Posterior cingulate gyrus (tissue), 11 donors: ENCODE measurements at regions not wholly inside any gene's neighbourhood (a gene's known extent, or its start where the extent isn't known, plus 50 kb on each side); places are given as distances from the start of the nearest gene placed in this dataset.

Experiments used
- DNase-seq, 10 donors: peaks; one replicate each; pipeline versions ENCODE4 v3.0.0 to v3.0.0-alpha.2; 2020 to 2021; ENCODE audit warnings: mixed read lengths in 3 of 10
- intact Hi-C: fragments of 100-400 bp; cut with DNase I; formaldehyde crosslinking; loops from one replicate; pipeline ENCODE4 v1.15.1; 2023

DNA sequence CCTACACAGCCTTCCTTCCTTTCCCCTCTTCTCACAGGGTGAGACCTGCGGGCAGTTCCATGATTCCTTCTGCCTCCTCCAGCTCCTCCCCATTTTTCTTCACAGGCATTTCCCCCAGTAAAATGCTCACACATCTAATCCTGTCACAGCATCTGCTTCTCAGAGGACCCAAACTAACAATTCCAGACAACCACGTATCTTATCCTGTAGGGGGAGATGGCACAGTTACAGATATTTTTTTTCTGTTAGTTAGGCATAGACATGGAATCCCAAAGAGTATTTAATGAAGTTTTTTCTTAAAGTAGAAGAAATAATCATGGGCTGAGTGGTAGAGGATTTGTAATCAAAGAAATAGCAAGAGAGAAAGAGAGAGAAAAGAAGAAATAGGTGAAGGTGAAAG, 373.1 kb upstream of the ADAMTS9 start:
- no peak for DNase-seq
- intact Hi-C loops, result no loop called here

DNA sequence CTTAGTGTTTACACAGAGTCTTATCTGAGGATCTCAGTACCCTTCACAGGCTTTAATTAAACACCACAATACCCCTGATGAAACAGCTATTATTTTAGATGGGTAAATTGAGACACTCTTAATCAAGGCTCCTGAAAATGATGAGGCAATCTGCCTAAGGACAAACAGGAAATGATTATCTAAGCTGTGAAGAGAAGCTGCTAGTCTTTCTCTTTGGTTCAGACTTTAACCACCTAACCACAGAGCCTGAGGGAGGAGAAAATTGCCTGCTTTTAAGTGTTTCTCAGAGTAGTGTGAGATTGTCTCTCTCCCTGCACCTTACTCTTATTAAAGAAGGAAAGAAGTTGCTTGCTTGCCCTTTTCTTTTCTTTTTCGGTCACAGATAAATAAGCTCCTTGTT, 364.3 kb upstream of the ADAMTS9 start:
- DNase-seq, result no peak
- intact Hi-C loops, result no loop called here

DNA sequence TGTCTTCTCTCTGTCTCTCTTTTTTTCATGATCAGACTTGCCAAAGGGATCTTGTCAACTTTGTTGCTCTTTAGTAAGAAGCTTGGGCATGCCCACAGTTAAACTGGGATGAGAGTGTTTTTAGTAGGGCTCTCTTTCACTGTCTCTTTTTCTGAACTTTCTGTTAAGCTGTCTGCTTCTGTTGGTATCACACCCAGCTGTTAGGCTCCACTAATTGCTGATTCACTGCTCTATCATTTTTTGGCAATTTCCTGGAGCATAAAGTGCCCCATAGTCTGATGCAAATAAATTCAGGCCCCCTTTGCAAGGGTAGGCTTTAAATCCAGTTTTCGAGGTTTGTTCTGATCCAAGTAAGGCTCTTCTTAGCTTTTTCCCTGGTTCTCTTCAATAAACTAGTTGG, 360.4 kb upstream of the ADAMTS9 start:
- intact Hi-C loops, result no loop called here

DNA sequence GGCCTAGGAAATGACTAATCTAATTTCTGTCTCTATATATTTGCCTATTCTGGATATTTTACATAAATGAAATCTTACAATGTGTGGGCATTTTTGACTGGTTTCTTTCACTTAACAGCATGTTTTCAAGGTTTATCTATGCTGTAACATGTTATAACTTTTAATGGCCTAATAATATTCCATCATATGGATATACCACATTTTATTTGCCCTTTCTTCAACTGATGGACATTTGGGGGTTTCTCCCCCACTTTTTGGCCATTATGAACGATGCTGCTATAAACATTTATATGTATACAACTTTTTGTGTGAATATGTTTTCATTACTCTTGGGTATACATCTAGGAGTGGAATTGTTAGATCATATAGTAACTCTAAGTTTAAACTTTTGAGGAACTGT, 357.3 kb upstream of the ADAMTS9 start:
- no peak for DNase-seq
- intact Hi-C loops, result no loop called here

More for the DNA sequence above, 360.4 kb upstream of the ADAMTS9 start:
- no peak for DNase-seq

DNA sequence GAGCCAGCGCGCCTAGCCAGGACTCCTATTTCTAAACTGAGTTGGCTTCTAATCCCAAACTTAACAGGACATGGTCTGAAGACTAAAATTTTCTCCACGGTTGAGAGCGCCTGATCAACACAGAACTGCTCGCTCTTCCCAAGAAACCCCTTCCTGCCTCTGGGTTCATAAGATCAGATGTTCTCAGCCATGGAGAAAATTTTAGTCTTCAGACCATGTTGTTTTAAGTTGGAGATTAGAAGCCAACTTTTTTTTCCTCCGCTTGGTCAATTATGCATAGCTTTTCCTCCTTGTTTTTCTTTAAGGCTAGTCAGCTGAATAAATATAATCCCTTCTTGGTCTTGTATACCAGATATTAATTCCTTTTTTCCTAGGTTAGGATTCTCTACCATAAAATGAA, 356.6 kb upstream of the ADAMTS9 start:
- DNase-seq, result no peak
- intact Hi-C loops, result no loop called here

DNA sequence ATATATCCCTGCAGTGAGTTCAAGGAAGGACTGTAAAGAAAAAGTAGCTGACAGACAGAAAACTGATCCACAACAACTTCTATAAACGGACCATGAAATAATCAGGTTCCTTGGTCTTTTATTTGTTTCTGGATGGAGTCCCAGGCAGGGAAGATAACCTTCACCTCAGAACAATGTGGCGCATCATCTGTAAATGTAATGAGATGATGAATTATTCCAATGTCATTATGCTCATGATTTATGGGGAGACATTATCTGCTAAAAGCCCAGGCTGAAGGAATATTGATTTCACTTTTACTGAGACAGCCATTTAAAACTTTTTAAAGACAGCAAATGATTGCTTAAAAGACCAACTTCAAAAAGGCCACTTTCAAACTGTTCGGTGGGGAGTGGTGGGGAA, 354.9 kb upstream of the ADAMTS9 start:
- intact Hi-C loops, result no loop called here
- no peak for DNase-seq

DNA sequence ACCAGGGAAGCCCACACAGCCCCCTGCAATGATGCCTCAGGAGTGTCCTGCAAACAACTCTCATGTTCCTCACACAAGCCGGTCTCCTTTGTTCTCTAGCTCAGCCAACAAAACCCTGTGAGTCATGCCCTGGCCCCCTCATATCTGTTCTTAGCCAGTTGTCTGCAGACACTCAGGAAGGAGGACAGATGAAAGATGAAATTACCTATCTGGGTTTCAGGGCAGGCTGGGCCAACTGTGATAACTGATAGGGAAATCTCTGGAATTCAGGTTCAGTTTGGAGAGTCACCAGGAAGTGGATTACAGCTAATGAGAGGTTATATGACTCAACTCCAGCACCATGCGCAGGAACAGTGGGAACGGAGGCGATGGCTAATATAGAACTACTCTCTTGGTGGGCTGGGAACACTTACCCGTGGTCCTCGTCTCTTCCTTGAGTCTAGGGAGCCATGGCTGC, 352.0 kb upstream of the ADAMTS9 start:
- DNase-seq, result no peak
- intact Hi-C loops, result no loop called here

DNA sequence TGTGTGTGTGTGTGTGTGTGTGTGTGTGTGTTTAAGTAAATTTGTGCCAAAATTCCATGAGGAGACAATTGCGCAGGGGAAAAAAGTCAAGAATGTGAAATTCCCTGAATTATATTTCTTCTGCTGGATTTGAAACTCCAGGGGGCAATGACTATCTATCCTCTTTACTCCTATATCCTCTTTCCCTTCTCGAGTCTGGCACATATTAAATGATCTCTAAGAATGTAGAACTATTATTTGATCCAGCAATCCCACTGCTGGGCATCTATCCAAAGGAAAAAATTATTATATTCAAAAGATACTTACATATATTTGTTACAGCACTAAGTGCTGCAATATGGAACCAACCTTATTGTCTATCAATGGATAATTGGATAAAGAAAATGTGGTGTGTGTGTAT, 350.1 kb upstream of the ADAMTS9 start:
- intact Hi-C loops, result no loop called here
- DNase-seq, result no peak

DNA sequence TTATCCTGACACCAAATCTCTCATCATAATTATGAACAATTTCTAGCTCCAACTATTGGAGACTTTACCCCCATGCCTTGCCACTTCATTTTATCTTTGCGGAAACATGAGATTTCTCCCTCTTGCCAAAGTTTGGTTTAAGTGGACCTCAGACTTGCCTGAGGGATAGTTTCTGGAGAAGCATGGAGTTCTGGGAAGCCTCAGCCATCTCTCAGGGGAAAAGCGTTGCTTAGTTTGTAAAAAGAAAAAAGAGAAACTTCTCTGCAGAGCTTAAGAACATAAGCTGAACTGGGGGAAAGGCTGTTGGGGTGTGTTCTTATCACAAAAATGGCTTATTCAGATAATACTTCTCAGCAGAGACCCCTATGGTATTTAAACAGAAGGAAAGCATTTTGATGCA, 347.4 kb upstream of the ADAMTS9 start:
- intact Hi-C loops, result no loop called here
- DNase-seq, result no peak

DNA sequence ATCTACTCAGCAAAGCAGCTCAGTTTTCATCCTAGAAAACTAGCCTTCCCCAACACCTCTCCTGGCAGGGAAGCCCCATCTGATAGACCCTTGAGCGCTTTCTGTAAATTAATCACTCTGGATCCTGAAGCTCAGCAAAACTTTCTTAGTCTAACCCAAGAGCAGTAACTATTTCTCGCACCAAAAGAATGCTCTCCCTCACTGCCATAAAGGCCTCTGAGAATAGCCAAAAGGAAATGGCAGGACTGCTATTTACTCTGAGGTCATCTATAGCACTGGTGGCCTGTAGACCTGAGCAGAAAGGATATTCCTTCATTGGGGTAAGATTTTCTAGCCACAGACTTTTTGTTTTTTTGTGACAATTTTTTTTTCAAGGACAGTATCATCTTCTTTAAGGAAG, 345.8 kb upstream of the ADAMTS9 start:
- intact Hi-C loops, result no loop called here
- no peak for DNase-seq

DNA sequence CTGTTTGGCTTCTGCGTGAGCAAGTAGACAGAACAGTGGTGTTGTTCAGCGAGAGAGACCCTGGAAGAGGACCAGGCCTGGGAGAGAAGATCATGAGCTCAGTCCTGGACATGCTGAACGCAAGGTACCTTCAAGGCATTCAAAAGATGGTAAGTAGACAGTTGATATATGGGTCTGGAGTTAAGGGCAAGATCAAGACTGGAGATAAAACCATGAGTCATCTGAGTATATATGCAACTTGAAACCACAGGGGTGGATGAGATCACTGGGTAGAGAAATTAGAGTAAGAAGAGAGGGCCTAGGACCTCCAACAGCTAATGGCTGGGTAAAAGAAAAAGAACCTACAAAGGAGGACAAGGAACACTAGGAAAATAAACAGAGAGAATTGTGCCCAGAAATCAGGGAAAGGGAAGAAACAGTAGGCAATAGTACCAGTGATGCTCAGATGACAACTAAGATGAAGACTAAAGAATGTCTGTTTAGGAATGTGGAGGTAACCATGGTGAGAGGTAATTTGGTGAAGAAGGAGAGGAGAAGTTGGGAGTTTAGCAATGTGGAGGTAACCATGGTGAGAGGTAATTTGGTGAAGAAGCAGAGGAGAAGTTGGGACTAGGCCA, 343.2 kb upstream of the ADAMTS9 start:
- intact Hi-C loops, result no loop called here
- DNase-seq, result no peak

DNA sequence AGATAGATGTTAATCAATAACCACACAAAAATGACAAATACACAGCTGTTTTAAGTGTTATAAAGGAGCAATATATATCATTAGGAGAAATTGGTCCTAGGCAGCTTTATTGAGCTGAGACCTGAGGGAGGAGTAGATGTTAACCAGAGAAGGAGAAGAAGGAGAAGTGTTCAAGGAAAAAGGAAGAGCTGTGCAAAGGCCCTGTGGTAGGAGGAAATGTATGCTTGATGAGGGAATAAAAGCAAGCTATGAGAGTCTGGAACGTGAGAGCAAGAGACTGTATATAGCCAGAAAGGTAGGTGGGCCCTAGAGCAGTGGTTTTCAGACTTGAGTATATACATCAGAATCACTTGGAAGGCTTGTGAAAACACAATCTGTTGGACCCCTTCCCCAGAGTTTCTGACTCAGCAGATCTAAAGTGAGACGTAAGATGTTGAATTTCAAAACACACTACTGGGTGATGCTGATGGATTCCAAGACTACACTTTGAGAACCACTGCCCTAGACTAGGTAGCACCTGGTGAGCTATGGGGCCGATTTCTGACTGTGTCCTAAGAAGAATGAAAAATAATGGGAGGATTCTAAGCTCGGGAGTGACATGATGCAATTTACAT, 342.3 kb upstream of the ADAMTS9 start:
- intact Hi-C loops, result no loop called here
- DNase-seq, result no peak

DNA sequence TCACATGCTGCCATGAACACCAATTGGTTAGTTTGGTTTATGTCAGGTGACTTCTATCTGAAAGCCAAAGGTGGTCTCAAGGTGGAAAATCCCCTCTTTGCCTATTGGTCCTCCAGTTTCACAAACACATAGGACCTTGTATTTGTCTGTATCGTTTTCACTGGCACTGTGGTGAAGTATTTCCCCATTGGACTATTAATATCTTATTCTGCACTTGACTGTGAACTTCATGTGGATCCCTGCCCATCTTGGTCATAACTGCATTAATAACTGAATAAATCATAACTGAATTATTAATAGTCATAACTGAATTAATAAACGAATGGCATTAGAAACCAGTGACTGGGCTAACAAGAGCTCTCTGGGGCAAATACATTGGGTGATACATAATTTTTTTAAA, 341.3 kb upstream of the ADAMTS9 start:
- intact Hi-C loops, result no loop called here
- DNase-seq, result no peak

DNA sequence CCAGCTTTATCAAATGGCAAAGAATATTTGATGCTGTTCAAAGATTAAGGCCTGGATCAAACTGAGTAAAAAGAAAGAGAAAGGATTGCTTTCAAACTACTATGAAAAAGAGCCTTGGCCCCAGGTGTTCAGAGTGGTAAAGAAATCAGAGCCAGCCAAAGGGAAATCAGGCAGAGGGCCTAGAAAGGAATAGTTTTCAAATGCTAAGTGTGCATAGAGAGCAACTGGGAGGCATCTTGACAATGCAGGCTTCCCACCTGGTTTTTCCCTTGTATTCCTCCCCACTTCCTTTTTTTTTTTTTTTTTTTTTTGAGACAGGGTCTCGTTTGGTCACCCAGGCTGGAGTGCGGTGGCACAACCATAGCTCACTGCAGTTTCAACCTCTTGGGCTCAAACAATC, 340.2 kb upstream of the ADAMTS9 start:
- intact Hi-C loops, result no loop called here
- no peak for DNase-seq

DNA sequence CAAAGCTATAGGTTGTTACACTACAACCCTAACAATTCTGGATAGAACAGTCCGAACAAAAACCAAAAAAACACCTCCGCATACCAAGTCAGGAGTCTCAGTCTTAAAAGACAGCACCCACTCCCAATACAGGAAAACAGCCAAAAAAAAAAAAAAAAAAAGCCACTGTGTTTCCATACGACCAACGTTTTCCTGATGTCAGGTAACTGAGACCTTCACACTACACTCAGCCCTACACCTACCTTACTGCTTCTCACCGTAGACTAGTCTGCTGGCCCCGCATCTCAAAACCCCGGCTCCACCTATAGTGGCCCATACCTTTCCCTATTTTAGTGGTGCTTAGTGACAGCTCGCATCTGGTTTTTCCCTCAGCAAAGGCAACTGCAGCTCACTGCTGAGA, 339.5 kb upstream of the ADAMTS9 start:
- DNase-seq, result no peak
- intact Hi-C loops, result no loop called here

DNA sequence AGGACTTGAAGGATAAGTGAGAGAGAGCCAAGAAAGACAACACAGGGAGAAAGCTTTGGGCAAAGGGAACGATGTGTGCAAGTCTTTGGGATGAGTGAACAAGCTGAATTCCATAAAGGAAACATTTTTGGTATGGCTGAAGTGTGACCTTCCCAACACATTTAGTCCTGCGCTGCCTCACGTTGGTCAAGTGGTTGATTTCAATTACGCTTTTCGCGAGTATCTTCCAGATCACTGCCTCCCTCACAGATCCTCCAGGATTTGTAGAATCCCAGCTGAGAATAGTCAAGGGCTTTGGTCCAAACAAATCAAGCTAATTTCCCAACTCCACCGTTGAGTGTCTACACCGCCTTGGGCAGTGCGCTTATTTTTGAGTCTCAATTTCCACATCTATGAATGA, 338.4 kb upstream of the ADAMTS9 start:
- DNase-seq, result no peak

DNA sequence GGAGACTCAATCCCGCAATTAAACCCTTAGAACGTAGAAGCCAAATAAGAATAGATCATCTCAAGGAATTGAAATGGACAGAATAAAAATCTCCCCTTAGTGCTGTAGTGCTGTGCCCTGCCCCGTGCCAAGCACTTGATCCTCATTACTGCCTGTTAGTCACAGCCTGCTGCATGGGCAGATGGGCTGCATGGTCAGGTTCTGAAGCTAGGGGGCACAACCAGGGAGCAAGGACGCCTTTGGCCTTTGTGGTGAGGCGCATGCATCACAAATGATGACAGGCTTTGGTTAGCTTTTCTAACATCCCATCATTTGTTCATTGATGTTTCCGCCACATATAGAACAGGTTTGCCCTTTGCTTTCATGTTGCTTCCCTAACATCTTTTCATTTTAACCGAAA, 336.3 kb upstream of the ADAMTS9 start:
- intact Hi-C loops, result no loop called here
- no peak for DNase-seq

More for the DNA sequence above, 338.4 kb upstream of the ADAMTS9 start:
- intact Hi-C loops, result no loop called here

DNA sequence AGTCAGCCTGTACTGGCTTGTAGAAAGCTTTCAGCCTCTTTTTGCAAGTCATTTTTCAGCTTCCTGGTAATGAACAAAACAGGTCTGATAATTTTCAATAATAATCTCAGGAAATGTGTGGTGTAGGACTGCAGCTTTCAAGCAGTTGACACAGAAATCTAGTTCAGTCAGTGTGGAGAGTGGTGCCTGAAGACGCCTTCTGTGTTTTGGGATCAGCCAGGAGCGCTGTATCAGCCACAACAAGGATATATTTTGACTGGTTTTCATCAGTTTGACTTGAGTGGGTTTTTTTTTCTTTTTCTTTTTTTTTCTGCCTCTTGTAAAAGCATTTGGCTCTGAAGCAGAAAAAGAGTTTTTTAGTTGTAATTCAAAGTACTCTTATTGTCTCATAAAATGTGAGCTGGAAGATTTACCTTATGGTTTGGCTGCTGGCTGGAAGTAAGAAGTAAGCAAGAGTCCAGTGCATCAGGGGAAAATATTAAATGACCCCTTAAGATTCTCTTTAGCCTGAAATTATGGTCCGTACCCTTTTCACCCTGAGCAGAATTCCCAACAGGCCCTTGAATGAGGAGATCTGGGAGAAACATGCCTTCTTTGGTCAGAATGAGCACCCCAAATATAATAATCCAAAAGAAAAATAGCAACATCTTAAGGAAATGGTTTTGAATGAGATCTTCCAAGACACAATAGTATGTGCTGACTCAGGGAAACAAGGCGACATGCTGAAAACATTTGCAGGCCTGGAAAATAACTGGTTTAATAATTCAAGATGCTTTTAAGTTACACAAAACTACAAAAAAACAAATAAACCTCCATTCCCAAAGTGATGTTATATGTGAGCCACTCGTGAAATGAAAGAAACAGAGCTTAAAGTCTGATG, 332.7 kb upstream of the ADAMTS9 start:
- DNase-seq, result no peak
- intact Hi-C loops, result no loop called here

DNA sequence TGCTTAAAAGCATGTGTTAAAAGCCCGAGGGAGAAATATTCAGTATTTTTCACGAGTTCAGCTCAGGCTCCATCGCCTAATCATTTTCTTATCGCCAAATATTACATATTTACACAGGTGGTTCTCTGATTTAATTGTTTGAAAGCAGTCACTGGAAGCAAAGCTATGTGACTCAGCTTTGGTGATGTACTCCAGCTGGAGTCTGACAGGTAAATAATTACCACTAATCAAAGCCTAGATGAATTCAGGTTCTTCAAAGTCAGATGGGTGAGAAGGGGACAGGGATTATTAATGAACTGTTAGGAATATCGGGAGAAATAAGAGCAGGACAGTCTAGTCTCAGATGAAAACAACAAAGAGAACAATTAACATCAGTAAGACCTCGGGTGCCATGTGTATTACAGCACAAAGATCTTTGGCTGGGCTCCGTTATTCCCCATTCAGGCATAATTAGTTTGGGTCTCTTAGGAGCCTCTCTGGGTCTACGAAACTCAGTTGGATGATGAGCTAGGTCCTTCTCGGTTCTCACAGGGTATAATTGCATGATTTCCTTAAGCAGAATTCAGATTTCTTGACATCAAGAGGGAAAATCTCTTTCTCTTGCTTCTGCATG, 331.7 kb upstream of the ADAMTS9 start:
- DNase-seq, result no peak
- intact Hi-C loops, result no loop called here

DNA sequence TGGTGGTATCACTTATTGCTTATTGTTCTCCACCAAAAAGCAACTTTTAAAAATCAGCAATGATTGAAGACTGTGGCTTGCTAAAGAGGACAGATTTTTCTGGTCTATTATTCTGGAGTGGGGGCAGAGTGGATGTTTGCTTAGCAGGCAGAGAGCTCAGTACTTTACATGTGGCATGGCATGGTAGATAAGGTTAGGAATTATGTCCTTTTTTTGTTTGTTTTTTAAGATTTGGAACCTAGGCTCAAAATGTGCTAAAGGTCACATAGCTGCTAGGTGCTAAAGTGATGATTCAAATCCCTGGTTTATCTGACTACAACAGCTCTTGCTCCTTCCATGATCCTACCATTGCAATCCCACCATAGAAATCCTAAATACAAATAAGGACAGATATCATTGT, 331.0 kb upstream of the ADAMTS9 start:
- intact Hi-C loops, result no loop called here
- no peak for DNase-seq

DNA sequence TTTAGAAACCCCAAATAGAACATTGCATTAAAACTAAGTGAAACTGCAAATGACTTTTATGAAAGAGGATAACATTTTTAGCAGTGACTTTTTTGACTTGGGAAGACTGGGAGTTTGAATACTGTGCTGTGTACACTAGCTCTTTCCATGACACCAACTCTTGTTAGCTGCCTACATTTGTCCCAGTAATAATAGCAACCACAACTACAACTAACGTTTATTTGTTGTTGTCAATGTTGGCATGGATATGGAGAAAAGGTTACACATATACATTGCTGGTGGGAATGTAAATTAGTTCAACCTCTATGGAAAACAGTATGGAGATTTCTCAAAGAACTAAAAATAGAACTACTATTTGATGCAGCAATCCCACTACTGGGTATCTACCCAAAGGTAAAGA, 329.6 kb upstream of the ADAMTS9 start:
- DNase-seq, result no peak
- intact Hi-C loops, result no loop called here
